ENCODE measurements at regions not wholly inside any gene's neighbourhood (a gene's known extent, or its start where the extent isn't known, plus 50 kb on each side); places are given as distances from the start of the nearest gene placed in this dataset.

DNA sequence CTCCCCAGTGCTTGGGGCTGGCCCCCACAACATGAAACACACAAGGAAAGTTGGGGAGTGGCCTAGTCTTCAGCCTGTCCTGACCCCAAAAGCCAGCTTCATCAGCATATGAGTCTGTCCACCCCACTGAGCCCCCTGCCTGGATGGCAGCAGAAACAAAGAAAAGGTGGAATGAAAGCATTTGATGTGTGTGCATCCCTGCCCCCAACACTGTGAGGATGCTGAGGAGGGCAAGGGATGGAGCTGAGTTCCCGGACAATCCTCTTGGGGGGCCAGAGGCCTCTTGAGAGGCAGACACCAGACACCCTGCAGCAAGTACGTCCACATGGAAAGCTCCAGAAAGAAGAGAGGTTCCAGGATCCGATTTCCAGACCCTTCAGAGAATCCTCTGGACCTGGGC is 113.5 kb upstream of the PPP1R26 start:
- intact Hi-C loops (cut with micrococcal nuclease) = no loop called here
- CTCF ChIA-PET = no interaction called here
- POLR2A ChIA-PET = no interaction called here
- Mint-ChIP-seq H3K27me3 (ENCODE audit: insufficient read depth, unreplicated experiment) (peaks cover 10% of the 10 kb centered on the region), H3K4me3 (ENCODE audit: unreplicated experiment) (no peak overlapping the region), H3K27ac (ENCODE audit: low read depth, unreplicated experiment) (no peak overlapping the region), H3K9me3 (ENCODE audit: unreplicated experiment) (peaks cover 12% of the 10 kb centered on the region), H3K36me3 (ENCODE audit: insufficient read depth, unreplicated experiment) (no peaks in the 10 kb centered on the region), H3K4me1 (ENCODE audit: insufficient read depth, unreplicated experiment) (no peaks in the 10 kb centered on the region)
- no TSS peak for BruUV-seq (replicated peaks)
- DNase-seq (ENCODE audit: unreplicated experiment) = no peak
- TF ChIP-seq CTCF (IDR thresholded peaks at IDR 0.05; ENCODE audit: unreplicated experiment) = no peak

GRCh38 chr9:135369412-135369990 is 110.1 kb upstream of the PPP1R26 start:
- no peak for TF ChIP-seq CTCF (IDR thresholded peaks at IDR 0.05; ENCODE audit: unreplicated experiment)
- no TSS peak for BruUV-seq (replicated peaks)
- CTCF ChIA-PET = interaction anchor here (0.6 to 1.2 kb wide), 3 partner anchors 44 to 877 kb away, joined by 3 to 5 read pairs (median 3); no protein-coding TSS in a partner anchor
- no peaks in the 10 kb centered on the region for H3K4me1 Mint-ChIP-seq (ENCODE audit: insufficient read depth, unreplicated experiment)
- no peaks in the 10 kb centered on the region for H3K36me3 Mint-ChIP-seq (ENCODE audit: insufficient read depth, unreplicated experiment)
- H3K27ac Mint-ChIP-seq (ENCODE audit: low read depth, unreplicated experiment) = no peak overlapping the region
- DNase-seq (ENCODE audit: unreplicated experiment) = no peak
- POLR2A ChIA-PET = interaction anchor here (0.6 kb wide), 1 partner anchor 510 kb away, joined by 3 read pairs; no protein-coding TSS in a partner anchor
- peaks cover 9% of the 10 kb centered on the region for H3K27me3 Mint-ChIP-seq (ENCODE audit: insufficient read depth, unreplicated experiment)
- H3K4me3 Mint-ChIP-seq (ENCODE audit: unreplicated experiment) = no peak overlapping the region
- no peaks in the 10 kb centered on the region for H3K9me3 Mint-ChIP-seq (ENCODE audit: unreplicated experiment)
- intact Hi-C loops (cut with micrococcal nuclease) = no loop called here

GRCh38 chr9:135370411-135371375 is 108.9 kb upstream of the PPP1R26 start:
- CTCF ChIA-PET = interaction anchor here (1.2 kb wide), 1 partner anchor 43 kb away, joined by 5 read pairs; no protein-coding TSS in a partner anchor
- no peak for TF ChIP-seq CTCF (IDR thresholded peaks at IDR 0.05; ENCODE audit: unreplicated experiment)
- H3K27me3 Mint-ChIP-seq (ENCODE audit: insufficient read depth, unreplicated experiment) = peaks cover 15% of the 10 kb centered on the region
- no peaks in the 10 kb centered on the region for H3K36me3 Mint-ChIP-seq (ENCODE audit: insufficient read depth, unreplicated experiment)
- POLR2A ChIA-PET = interaction anchor here (0.6 kb wide), 1 partner anchor 1012 kb away, joined by 3 read pairs; no protein-coding TSS in a partner anchor
- no peaks in the 10 kb centered on the region for H3K4me1 Mint-ChIP-seq (ENCODE audit: insufficient read depth, unreplicated experiment)
- DNase-seq (ENCODE audit: unreplicated experiment) = no peak
- no peak overlapping the region for H3K27ac Mint-ChIP-seq (ENCODE audit: low read depth, unreplicated experiment)
- intact Hi-C loops (cut with micrococcal nuclease) = no loop called here
- H3K9me3 Mint-ChIP-seq (ENCODE audit: unreplicated experiment) = no peaks in the 10 kb centered on the region
- no peak overlapping the region for H3K4me3 Mint-ChIP-seq (ENCODE audit: unreplicated experiment)
- no TSS peak for BruUV-seq (replicated peaks)

DNA sequence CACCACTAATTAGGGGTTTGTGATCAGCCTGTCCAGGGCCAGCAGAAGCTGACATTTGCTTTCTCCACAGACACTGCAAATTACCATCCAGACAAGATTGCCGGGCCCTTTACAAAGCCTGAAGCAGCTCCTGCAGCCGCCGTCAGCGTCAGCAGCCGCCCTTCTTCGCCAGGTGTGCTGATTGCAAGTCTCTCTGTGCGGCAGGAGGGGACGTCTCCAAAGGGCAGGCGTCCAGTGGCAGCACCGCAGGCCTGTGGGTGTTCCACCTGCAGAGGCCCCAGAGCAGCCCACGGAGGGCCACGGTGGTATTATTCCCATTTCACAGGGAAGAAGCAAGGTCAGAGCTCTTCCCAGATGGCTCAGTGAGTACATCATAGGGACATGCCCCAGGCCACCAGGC is 108.0 kb upstream of the PPP1R26 start:
- H3K9me3 Mint-ChIP-seq (ENCODE audit: unreplicated experiment) = no peaks in the 10 kb centered on the region
- BruUV-seq (replicated peaks) = no TSS peak
- TF ChIP-seq CTCF (IDR thresholded peaks at IDR 0.05; ENCODE audit: unreplicated experiment) = no peak
- no peaks in the 10 kb centered on the region for H3K36me3 Mint-ChIP-seq (ENCODE audit: insufficient read depth, unreplicated experiment)
- POLR2A ChIA-PET = interaction anchor here (0.6 kb wide), 1 partner anchor 169 kb away, joined by 3 read pairs; no protein-coding TSS in a partner anchor
- CTCF ChIA-PET = no interaction called here
- H3K4me1 Mint-ChIP-seq (ENCODE audit: insufficient read depth, unreplicated experiment) = no peaks in the 10 kb centered on the region
- no peak overlapping the region for H3K4me3 Mint-ChIP-seq (ENCODE audit: unreplicated experiment)
- no peak for DNase-seq (ENCODE audit: unreplicated experiment)
- H3K27ac Mint-ChIP-seq (ENCODE audit: low read depth, unreplicated experiment) = no peak overlapping the region
- intact Hi-C loops (cut with micrococcal nuclease) = no loop called here
- H3K27me3 Mint-ChIP-seq (ENCODE audit: insufficient read depth, unreplicated experiment) = peaks cover 17% of the 10 kb centered on the region

Data from MCF 10A (cell line).